Right cardiac atrium (tissue), 5 donors: ENCODE measurements at regions not wholly inside any gene's neighbourhood (a gene's known extent, or its start where the extent isn't known, plus 50 kb on each side); places are given as distances from the start of the nearest gene placed in this dataset.

Experiments
- ATAC-seq, 2 donors: fragments of 200-7000 bp; cut with Tn5 transposase; one replicate each; pipeline versions ENCODE4 v1.8.0 to v1.9.1; 2020; ENCODE audit warnings: moderate library complexity in 2 of 2, mild to moderate bottlenecking in 1 of 2
- DNase-seq, 3 donors: peaks; one replicate each; pipeline ENCODE4 v3.0.0-alpha.2; 2020
- H3K27ac ChIP-seq: one replicate; pipeline ENCODE4 v1.5.1; 2013; ENCODE audit warnings: mild to moderate bottlenecking, low read length, control low read depth, moderate library complexity
- H3K27me3 ChIP-seq: one replicate; pipeline ENCODE4 v1.6.1; 2013; ENCODE audit not compliant: control insufficient read depth, insufficient read depth
- H3K4me1 ChIP-seq: one replicate; pipeline ENCODE4 v1.6.1; 2013; ENCODE audit warnings: low read length; ENCODE audit not compliant: control insufficient read depth, insufficient read depth
- H3K4me3 ChIP-seq: one replicate; pipeline ENCODE4 v1.5.1; 2013; ENCODE audit warnings: low read length, control low read depth
- H3K9me3 ChIP-seq: one replicate; pipeline ENCODE4 v1.6.1; 2013; ENCODE audit warnings: low read length; ENCODE audit not compliant: control insufficient read depth
- WGBS: extraction: QIAGEN DNeasy Blood & Tissue Kit; methylation state at CpG from one replicate; pipeline ENCODE4 v1.1.7; 2013; 5-methylcytosine and 5-hydroxymethylcytosine counted together
- intact Hi-C, 4 donors: fragments of 100-400 bp; cut with DNase I; formaldehyde crosslinking; loops; one replicate each; pipeline versions ENCODE4 v1.11.0 to v1.14.0; 2022 to 2023
- donor health status: healthy with polysubstance abuse.
- donor health status: DM: no; HTN: yes; CAD: no.
- donor health status: DM: no; HTN: no; CAD: no.
- donor health status: DM: no; HTN: yes; CAD: no; lungs with severe emphysema.
- donor health status: DM: yes; HTN: yes; CAD: no.

- intact Hi-C loops = no loop called here
- DNase-seq = no peak
Measured at GRCh38 chr3:19769694-19770093, 164.3 kb downstream of the EFHB start.

DNA sequence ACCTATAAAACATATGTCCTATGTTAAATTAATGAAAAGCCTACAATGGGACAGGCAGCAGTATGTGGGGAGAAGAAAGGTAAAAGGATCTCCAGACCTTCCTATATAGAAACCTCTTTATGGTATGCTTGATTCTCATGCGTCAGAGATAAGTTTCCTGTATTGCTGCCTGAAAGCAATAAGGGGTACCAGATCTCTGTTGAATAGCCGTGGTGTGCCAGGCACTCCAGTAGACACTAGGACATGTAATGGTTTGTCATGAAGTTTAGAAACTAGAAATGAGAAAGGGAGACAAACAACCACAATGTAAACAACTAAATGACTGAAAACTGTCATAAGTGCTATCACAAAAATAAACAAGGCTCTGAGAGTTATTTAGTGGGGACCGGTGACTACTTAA lies 168.1 kb downstream of the EFHB start:
- intact Hi-C loops = no loop called here
- Histone ChIP-seq H3K27me3 (no peaks in the 10 kb centered on the region), H3K4me3 (no peak overlapping the region), H3K4me1 (no peaks in the 10 kb centered on the region), H3K27ac (no peak overlapping the region), H3K9me3 (no peaks in the 10 kb centered on the region)
- ATAC-seq (no peak), DNase-seq (no peak)
- WGBS = 80% methylated on average over 3 of the region's 3 CpGs

More at GRCh38 chr3:19769694-19770093, 164.3 kb downstream of the EFHB start:
- Histone ChIP-seq H3K4me3 (no peak overlapping the region), H3K4me1 (no peaks in the 10 kb centered on the region), H3K27me3 (no peaks in the 10 kb centered on the region), H3K9me3 (no peaks in the 10 kb centered on the region), H3K27ac (no peak overlapping the region)
- WGBS = 61% methylated on average over 4 of the region's 4 CpGs
- no peak for ATAC-seq

- intact Hi-C loops = no loop called here
- no peaks in the 10 kb centered on the region for H3K9me3 ChIP-seq
- no peak overlapping the region for H3K4me3 ChIP-seq
- no peaks in the 10 kb centered on the region for H3K27me3 ChIP-seq
- H3K27ac ChIP-seq = no peak overlapping the region
- ATAC-seq = no peak
- DNase-seq = no peak
- H3K4me1 ChIP-seq = no peaks in the 10 kb centered on the region
Measured at GRCh38 chr3:19757773-19758172, 176.2 kb downstream of the EFHB start.

DNA sequence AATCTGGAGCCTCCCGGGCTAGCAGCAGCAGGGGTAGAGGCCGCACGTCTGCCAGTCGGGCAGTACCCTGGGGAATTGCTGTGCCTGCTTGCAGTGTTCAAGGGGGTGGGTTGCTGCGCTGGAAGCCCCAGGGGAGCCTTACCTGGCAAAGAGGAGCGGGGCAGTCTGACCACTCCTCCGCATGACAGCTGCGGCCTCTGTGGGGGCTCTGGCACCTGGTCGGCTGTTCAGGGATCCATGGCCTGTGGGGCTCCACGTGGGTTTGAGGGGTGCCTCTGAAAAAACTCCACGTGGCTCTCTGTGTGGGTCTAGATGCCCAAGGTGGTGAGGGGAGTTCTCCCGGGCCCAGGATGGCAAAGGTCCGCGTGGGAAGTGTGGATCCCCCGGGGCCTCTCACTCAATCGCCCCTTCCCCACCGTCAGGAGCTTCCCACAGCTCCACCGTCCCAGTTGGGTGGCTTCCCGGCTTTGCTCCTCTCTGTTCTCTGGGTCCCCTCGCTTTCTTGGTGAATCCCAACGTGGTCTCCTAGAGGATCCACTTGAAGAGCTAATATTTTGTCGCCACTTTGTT lies 184.5 kb downstream of the EFHB start:
- DNase-seq = peak in 1 of 3 donors; percentile 37

GRCh38 chr3:19748782-19749447 lies 185.1 kb downstream of the EFHB start:
- H3K4me3 ChIP-seq = no peak overlapping the region
- intact Hi-C loops = no loop called here
- H3K27ac ChIP-seq = no peak overlapping the region
- ATAC-seq (no peak), DNase-seq (no peak)
- no peaks in the 10 kb centered on the region for H3K9me3 ChIP-seq
- no peaks in the 10 kb centered on the region for H3K27me3 ChIP-seq
- no peaks in the 10 kb centered on the region for H3K4me1 ChIP-seq
- 93% methylated on average over 17 of the region's 17 CpGs for WGBS

More for the DNA sequence above, 184.5 kb downstream of the EFHB start:
- no peak overlapping the region for H3K4me3 ChIP-seq
- H3K27ac ChIP-seq = no peak overlapping the region
- intact Hi-C loops = no loop called here
- H3K4me1 ChIP-seq = no peaks in the 10 kb centered on the region
- ATAC-seq = no peak
- no peaks in the 10 kb centered on the region for H3K27me3 ChIP-seq
- no peaks in the 10 kb centered on the region for H3K9me3 ChIP-seq
- 90% methylated on average over 22 of the region's 22 CpGs for WGBS

GRCh38 chr3:19744047-19744446 lies 190.0 kb downstream of the EFHB start:
- WGBS = 86% methylated on average over 3 of the region's 3 CpGs
- no peak for DNase-seq
- H3K27me3 ChIP-seq = no peaks in the 10 kb centered on the region
- intact Hi-C loops = no loop called here
- H3K4me1 ChIP-seq = no peaks in the 10 kb centered on the region
- H3K27ac ChIP-seq = no peak overlapping the region
- H3K9me3 ChIP-seq = no peaks in the 10 kb centered on the region
- no peak overlapping the region for H3K4me3 ChIP-seq
- ATAC-seq = no peak

DNA sequence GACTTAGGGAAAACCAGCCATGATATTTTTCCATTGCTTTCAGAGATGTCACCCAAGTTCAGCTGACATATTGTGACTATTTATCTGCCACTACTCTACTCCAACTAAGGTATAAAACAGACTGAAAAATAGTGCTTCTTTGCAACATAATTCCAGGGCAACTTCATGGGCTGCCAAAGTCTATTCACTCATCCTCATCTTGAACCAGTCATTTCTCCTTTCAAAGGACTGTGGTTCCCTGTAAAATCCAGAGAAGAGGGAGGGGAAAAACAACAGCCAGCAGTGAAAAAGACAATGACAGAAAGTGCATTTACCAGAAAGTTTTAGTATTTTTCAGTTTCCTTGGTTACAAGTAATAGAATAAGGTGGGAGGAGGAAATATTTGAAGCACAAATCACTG lies 191.1 kb downstream of the EFHB start:
- DNase-seq = no peak

DNA sequence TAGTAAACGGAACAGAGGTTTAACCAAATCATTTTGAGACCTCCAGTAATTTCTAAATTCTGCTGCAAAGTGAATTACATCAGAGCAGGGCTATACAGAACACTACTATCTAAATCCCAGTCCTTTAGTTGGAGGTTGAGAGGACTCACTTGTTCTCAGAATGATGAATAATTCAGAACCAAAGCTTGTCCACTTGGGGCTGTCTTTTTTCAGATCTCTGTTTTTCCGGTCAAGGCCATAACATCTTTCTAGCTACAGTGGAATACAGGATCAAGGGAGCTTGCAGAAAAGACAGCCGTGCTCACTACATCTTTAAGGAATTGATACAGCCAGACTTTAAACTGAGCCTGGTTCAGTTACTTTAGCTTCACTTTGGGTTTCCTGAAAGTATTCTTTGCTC lies 194.5 kb downstream of the EFHB start:
- Histone ChIP-seq H3K4me1 (no peaks in the 10 kb centered on the region), H3K4me3 (no peak overlapping the region), H3K27ac (no peak overlapping the region), H3K9me3 (no peaks in the 10 kb centered on the region), H3K27me3 (no peaks in the 10 kb centered on the region)
- ATAC-seq (no peak), DNase-seq (no peak)
- intact Hi-C loops = no loop called here
- 74% methylated on average over 3 of the region's 3 CpGs for WGBS

More for the DNA sequence above, 191.1 kb downstream of the EFHB start:
- no peaks in the 10 kb centered on the region for H3K4me1 ChIP-seq
- no peak overlapping the region for H3K4me3 ChIP-seq
- intact Hi-C loops = no loop called here
- ATAC-seq = no peak
- H3K27ac ChIP-seq = no peak overlapping the region
- no peaks in the 10 kb centered on the region for H3K27me3 ChIP-seq
- no peaks in the 10 kb centered on the region for H3K9me3 ChIP-seq

- intact Hi-C loops = no loop called here
- H3K4me1 ChIP-seq = no peaks in the 10 kb centered on the region
- H3K9me3 ChIP-seq = no peaks in the 10 kb centered on the region
- ATAC-seq (no peak), DNase-seq (no peak)
- H3K27ac ChIP-seq = no peak overlapping the region
- no peak overlapping the region for H3K4me3 ChIP-seq
- no peaks in the 10 kb centered on the region for H3K27me3 ChIP-seq
- 40% methylated on average over 1 of the region's 1 CpG for WGBS
Measured at GRCh38 chr3:19738846-19739245, 195.2 kb downstream of the EFHB start.

DNA sequence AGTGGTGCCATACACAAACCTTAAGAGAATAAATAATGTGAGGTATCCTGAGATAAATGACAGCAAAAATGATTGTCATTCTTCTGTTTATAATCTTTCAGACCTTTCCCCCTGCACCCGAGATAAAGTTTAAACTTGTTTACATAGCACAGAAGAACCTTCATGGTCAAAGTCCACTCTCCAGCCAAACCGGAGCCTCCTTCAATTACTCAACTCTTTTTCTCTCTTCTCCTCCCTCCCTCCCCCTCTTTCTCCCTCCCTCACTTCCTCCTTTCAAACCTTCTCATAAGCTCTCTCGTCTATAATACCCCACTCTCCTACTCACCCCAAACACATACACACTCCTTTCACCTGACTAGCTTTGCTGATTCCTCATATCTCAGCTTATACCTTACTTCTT lies 198.9 kb downstream of the EFHB start:
- ATAC-seq = no peak
- H3K27me3 ChIP-seq = no peaks in the 10 kb centered on the region
- H3K27ac ChIP-seq = no peak overlapping the region
- 46% methylated on average over 3 of the region's 3 CpGs for WGBS
- DNase-seq = no peak
- H3K9me3 ChIP-seq = no peaks in the 10 kb centered on the region
- H3K4me1 ChIP-seq = no peaks in the 10 kb centered on the region
- H3K4me3 ChIP-seq = no peak overlapping the region
- intact Hi-C loops = no loop called here

GRCh38 chr3:19734453-19734852 lies 199.6 kb downstream of the EFHB start:
- WGBS = 72% methylated on average over 6 of the region's 6 CpGs
- Histone ChIP-seq H3K4me3 (no peak overlapping the region), H3K9me3 (no peaks in the 10 kb centered on the region), H3K27me3 (no peaks in the 10 kb centered on the region), H3K27ac (no peak overlapping the region), H3K4me1 (no peaks in the 10 kb centered on the region)
- intact Hi-C loops = no loop called here
- DNase-seq = no peak
- ATAC-seq = no peak

DNA sequence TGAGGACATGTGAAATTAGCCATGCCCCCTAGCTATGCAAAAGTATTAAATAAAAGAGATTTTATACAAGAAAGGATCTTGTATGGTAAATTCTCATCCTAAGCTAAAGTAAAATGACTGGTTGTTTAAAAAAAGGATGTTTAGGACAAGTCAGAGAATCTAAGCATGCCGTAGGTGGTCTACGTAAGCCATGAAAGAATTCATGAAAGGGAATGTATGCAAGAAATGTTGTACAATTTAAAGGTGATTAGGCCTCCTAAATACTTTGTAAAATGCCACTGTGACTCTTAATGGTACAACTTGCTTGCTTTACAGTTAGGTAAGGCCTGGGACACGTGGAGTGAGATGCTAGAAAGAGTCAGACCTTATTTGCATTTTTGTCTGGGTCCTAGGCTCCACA lies 209.0 kb downstream of the EFHB start:
- 70% methylated on average over 3 of the region's 3 CpGs for WGBS
- H3K4me1 ChIP-seq = no peaks in the 10 kb centered on the region
- no peak overlapping the region for H3K27ac ChIP-seq
- H3K9me3 ChIP-seq = no peaks in the 10 kb centered on the region
- no peaks in the 10 kb centered on the region for H3K27me3 ChIP-seq
- H3K4me3 ChIP-seq = no peak overlapping the region
- intact Hi-C loops = no loop called here
- no peak for ATAC-seq
- no peak for DNase-seq
